Neural crest cell (in vitro differentiated cells): ENCODE measurements at regions not wholly inside any gene's neighbourhood (a gene's known extent, or its start where the extent isn't known, plus 50 kb on each side); places are given as distances from the start of the nearest gene placed in this dataset.

ENCODE experiments used
- DNase-seq: peaks from one replicate; pipeline ENCODE4 v3.0.0; 2021; ENCODE audit warnings: low read depth, mixed read lengths, low spot score
- H3K27ac Mint-ChIP-seq: one replicate; pipeline ENCODE4 v1.8.0; 2021; ENCODE audit warnings: mild to moderate bottlenecking, mixed read lengths; ENCODE audit not compliant: unreplicated experiment
- H3K27me3 Mint-ChIP-seq: 2 replicates; pipeline ENCODE4 v1.8.0; 2021; ENCODE audit warnings: low read depth, mild to moderate bottlenecking, mixed read lengths
- H3K36me3 Mint-ChIP-seq: 2 replicates; pipeline ENCODE4 v1.8.0; 2021; ENCODE audit warnings: low read depth, mild to moderate bottlenecking, mixed read lengths
- H3K4me1 Mint-ChIP-seq: 2 replicates; pipeline ENCODE4 v1.8.0; 2021; ENCODE audit warnings: mixed read lengths
- H3K4me3 Mint-ChIP-seq: one replicate; pipeline ENCODE4 v1.8.0; 2021; ENCODE audit warnings: mild to moderate bottlenecking, mixed read lengths
- H3K9me3 Mint-ChIP-seq: 2 replicates; pipeline ENCODE4 v1.8.0; 2021; ENCODE audit warnings: mixed read lengths
- CTCF ChIP-seq: fragments of 200-600 bp; sonication (generic); conservative IDR thresholded peaks from 2 replicates; pipeline ENCODE4 v1.5.0; 2021; ENCODE audit warnings: antibody characterized with exemption, mild to moderate bottlenecking

- H3K27ac Mint-ChIP-seq = peak overlapping the region; percentile 44
- no peaks in the 10 kb centered on the region for H3K9me3 Mint-ChIP-seq
- no peaks in the 10 kb centered on the region for H3K36me3 Mint-ChIP-seq
- H3K4me1 Mint-ChIP-seq = peaks cover 30% of the 10 kb centered on the region
- DNase-seq = no peak
- H3K4me3 Mint-ChIP-seq = no peak overlapping the region
- no peaks in the 10 kb centered on the region for H3K27me3 Mint-ChIP-seq
- no peak for TF ChIP-seq CTCF
Observed at GRCh38 chr2:240252872-240253511, 112.5 kb upstream of the OTOS start.

GRCh38 chr2:240253583-240254145 lies 113.2 kb upstream of the OTOS start:
- no peaks in the 10 kb centered on the region for H3K27me3 Mint-ChIP-seq
- H3K4me1 Mint-ChIP-seq = peaks cover 30% of the 10 kb centered on the region
- no peak for TF ChIP-seq CTCF
- H3K9me3 Mint-ChIP-seq = no peaks in the 10 kb centered on the region
- H3K27ac Mint-ChIP-seq = peak overlapping the region; percentile 44
- no peak for DNase-seq
- H3K36me3 Mint-ChIP-seq = no peaks in the 10 kb centered on the region
- H3K4me3 Mint-ChIP-seq = no peak overlapping the region

GRCh38 chr2:240254337-240255164 lies 114.1 kb upstream of the OTOS start:
- H3K36me3 Mint-ChIP-seq = no peaks in the 10 kb centered on the region
- TF ChIP-seq CTCF = no peak
- no peaks in the 10 kb centered on the region for H3K9me3 Mint-ChIP-seq
- no peak overlapping the region for H3K4me3 Mint-ChIP-seq
- DNase-seq = no peak
- no peak overlapping the region for H3K27ac Mint-ChIP-seq
- H3K4me1 Mint-ChIP-seq = peaks cover 30% of the 10 kb centered on the region
- H3K27me3 Mint-ChIP-seq = no peaks in the 10 kb centered on the region

- H3K4me1 Mint-ChIP-seq = peaks cover 25% of the 10 kb centered on the region
- no peaks in the 10 kb centered on the region for H3K27me3 Mint-ChIP-seq
- no peak for TF ChIP-seq CTCF
- no peak for DNase-seq
- no peaks in the 10 kb centered on the region for H3K36me3 Mint-ChIP-seq
- H3K27ac Mint-ChIP-seq = no peak overlapping the region
- H3K4me3 Mint-ChIP-seq = no peak overlapping the region
- no peaks in the 10 kb centered on the region for H3K9me3 Mint-ChIP-seq
Observed at GRCh38 chr2:240255165-240255491, 114.7 kb upstream of the OTOS start.

- TF ChIP-seq CTCF = no peak
- no peaks in the 10 kb centered on the region for H3K27me3 Mint-ChIP-seq
- no peak for DNase-seq
- no peaks in the 10 kb centered on the region for H3K36me3 Mint-ChIP-seq
- H3K4me1 Mint-ChIP-seq = peaks cover 30% of the 10 kb centered on the region
- no peak overlapping the region for H3K4me3 Mint-ChIP-seq
- H3K27ac Mint-ChIP-seq = no peak overlapping the region
- H3K9me3 Mint-ChIP-seq = peaks cover 2% of the 10 kb centered on the region
Observed at GRCh38 chr2:240255811-240256703, 115.6 kb upstream of the OTOS start.
